Immature natural killer cell (primary cell): ENCODE measurements at regions not wholly inside any gene's neighbourhood (a gene's known extent, or its start where the extent isn't known, plus 50 kb on each side); places are given as distances from the start of the nearest gene placed in this dataset.
"Not testable (repeated sequence)": the region's sequence is repeated elsewhere in the genome, so short reads cannot be mapped to it uniquely, and the experiment has no call there.

Source experiments
- DNase-seq, 3 donors: peaks; one replicate each; pipeline ENCODE4 v3.0.0; 2022; ENCODE audit warnings: mixed read lengths in 1 of 3
- H3K27ac Mint-ChIP-seq, 6 donors: one replicate each; pipeline ENCODE4 v1.8.0; 2020; ENCODE audit warnings: mixed read lengths in 6 of 6, mild to moderate bottlenecking in 5 of 6, inconsistent platforms in 4 of 6, moderate library complexity in 3 of 6
- H3K27me3 Mint-ChIP-seq, 3 donors: one replicate each; pipeline ENCODE4 v1.8.0; 2020 to 2021; ENCODE audit warnings: low read depth in 3 of 3, mild to moderate bottlenecking in 3 of 3, mixed read lengths in 3 of 3, moderate library complexity in 3 of 3, inconsistent platforms in 1 of 3
- H3K36me3 Mint-ChIP-seq, 3 donors: one replicate each; pipeline ENCODE4 v1.8.0; 2020; ENCODE audit warnings: mixed read lengths in 3 of 3, inconsistent platforms in 2 of 3, mild to moderate bottlenecking in 2 of 3
- H3K4me1 Mint-ChIP-seq, 2 donors: one replicate each; pipeline ENCODE4 v1.8.0; 2020; ENCODE audit warnings: inconsistent platforms in 2 of 2, mild to moderate bottlenecking in 2 of 2, mixed read lengths in 2 of 2, moderate library complexity in 1 of 2
- H3K4me3 Mint-ChIP-seq, 5 donors: one replicate each; pipeline ENCODE4 v1.8.0; 2020; ENCODE audit warnings: mild to moderate bottlenecking in 5 of 5, mixed read lengths in 5 of 5, inconsistent platforms in 3 of 5, moderate library complexity in 3 of 5
- H3K9me3 Mint-ChIP-seq, 6 donors: one replicate each; pipeline ENCODE4 v1.8.0; 2020; ENCODE audit warnings: mild to moderate bottlenecking in 6 of 6, mixed read lengths in 6 of 6, inconsistent platforms in 4 of 6, moderate library complexity in 3 of 6

DNA sequence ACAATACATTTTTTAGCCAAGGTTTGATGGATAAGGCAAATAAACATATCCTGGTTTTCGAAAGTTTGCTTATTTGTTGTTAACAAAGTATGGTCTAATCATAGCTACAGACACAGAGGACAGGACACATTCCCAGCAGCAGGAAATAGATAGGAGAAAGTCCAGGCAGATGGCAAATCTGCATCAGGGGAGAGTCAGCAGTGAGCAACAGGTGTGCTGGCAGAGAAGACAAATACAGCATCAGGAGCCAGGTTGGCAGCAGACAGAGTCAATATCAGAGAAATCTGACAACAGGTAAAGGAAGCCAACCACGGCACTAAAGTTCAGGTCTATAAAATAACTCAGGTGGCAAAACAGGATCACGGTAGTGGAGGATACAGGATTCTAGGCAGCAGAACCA, 210.7 kb upstream of the PTBP2 start:
- Mint-ChIP-seq H3K4me3 (no peak overlapping the region), H3K36me3 (no peaks in the 10 kb centered on the region), H3K9me3 (peaks cover 0 to 9% (median 5%) of the 10 kb centered on the region in 6 donors), H3K27me3 (peaks cover 0 to 2% (median 0%) of the 10 kb centered on the region in 3 donors), H3K4me1 (no peaks in the 10 kb centered on the region), H3K27ac (no peak overlapping the region)
- DNase-seq: no peak

DNA sequence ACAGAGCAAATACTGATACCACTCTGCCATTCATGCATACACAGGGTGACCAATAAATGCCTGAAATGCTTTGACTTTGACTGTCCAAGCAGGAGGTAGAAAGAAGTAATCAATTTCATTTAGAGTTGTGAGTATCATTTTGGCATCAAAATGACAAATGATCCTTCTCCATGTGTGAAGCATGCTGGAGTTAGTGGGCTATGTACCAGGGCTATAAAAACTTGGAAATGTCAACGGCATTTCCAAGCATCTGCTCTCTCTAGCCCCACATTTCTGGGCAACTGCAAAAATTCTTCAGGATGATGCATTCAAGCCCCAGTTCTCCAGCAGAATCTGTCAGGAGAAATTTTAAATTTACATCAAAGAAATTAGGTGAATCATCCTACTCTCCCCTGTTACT, 208.4 kb upstream of the PTBP2 start:
- Mint-ChIP-seq H3K4me3 (no peak overlapping the region), H3K9me3 (peaks cover 0 to 9% (median 3%) of the 10 kb centered on the region in 6 donors), H3K36me3 (no peaks in the 10 kb centered on the region), H3K27me3 (no peaks in the 10 kb centered on the region), H3K4me1 (no peaks in the 10 kb centered on the region), H3K27ac (no peak overlapping the region)
- DNase-seq: no peak

DNA sequence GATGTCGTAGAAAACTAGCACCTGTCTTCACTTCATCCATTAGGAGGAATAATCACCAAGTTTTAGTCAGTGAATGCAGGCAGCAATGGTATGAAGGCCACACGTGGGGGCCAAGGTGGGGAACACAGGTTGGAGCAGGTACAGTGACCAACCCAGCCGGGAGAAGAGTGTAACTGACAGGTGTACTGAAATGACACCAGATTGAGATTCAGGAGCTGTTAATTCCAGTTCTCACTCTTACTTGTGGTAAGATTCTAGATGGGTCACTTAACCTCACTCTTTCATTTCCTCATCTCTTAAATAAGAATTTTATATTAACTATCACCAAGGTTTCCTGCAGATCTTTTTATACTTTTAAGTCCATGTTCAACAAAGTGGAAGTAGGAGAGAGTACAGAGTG, 206.2 kb upstream of the PTBP2 start:
- peaks cover under 1 to 8% (median 5%) of the 10 kb centered on the region in 6 donors for H3K9me3 Mint-ChIP-seq
- no peaks in the 10 kb centered on the region for H3K4me1 Mint-ChIP-seq
- no peaks in the 10 kb centered on the region for H3K27me3 Mint-ChIP-seq
- DNase-seq: no peak
- no peak overlapping the region for H3K27ac Mint-ChIP-seq
- H3K4me3 Mint-ChIP-seq: no peak overlapping the region
- H3K36me3 Mint-ChIP-seq: no peaks in the 10 kb centered on the region

DNA sequence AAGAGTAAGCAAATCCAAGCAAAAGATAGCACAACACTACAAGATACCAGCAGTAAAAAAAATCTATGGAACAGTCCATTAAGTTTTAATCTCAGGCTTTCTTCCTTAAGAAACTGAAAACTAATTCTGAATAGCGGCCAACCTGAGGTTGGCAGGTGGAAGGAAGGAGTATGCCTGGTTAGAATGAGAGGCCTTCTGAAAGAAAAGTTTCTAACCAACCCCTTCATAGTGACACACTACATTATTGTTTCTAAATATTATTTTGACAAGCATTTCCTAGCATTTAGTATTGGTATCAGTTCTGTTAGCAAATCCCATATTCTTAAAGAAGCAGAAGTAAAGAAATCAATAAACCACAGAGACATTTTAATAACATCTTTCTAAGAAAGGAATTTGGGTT, 205.7 kb upstream of the PTBP2 start:
- peaks cover 0 to 3% (median 0%) of the 10 kb centered on the region in 3 donors for H3K27me3 Mint-ChIP-seq
- no peaks in the 10 kb centered on the region for H3K4me1 Mint-ChIP-seq
- peaks cover 2 to 6% (median 4%) of the 10 kb centered on the region in 6 donors for H3K9me3 Mint-ChIP-seq
- no peak overlapping the region for H3K27ac Mint-ChIP-seq
- H3K4me3 Mint-ChIP-seq: no peak overlapping the region
- DNase-seq: no peak
- H3K36me3 Mint-ChIP-seq: no peaks in the 10 kb centered on the region

DNA sequence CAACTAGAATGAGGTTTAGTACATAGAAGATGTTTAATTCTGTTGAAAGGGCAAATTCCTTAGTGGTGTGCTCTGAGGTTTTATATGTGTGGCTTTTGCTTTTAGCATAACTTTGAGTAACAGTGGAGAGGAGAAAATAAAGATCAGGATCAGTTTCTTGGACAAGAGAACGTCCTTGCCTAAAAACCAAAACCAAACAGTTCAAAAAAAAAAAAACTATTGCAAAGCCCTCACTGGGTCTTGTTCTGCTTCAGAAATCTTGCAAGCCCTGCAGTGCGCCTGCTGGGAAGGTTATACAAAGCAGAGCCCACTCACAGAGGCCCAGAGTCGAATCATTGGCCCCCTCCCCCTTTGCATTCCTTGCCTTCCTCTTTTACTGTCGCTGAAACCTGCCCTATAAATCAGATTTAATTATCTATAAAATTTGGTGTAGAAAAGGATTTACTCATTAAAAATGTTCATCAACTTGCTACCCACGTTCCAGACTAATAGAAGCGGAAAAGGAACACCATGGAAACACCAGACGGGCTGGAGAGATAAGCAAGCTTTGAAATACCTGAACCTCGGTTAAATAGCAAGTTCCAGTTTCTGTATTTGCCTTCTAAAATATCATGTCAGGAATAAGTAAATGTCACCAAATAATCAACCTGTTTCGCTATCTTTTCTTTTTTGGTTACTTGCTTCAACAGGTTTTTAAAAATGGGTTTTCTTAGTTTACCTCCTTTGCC, 201.6 kb upstream of the PTBP2 start:
- Mint-ChIP-seq H3K36me3 (no peaks in the 10 kb centered on the region), H3K4me1 (no peaks in the 10 kb centered on the region), H3K27ac (no peak overlapping the region), H3K9me3 (peaks cover 0 to 14% (median 6%) of the 10 kb centered on the region in 6 donors), H3K27me3 (peaks cover 0 to 3% (median 0%) of the 10 kb centered on the region in 3 donors), H3K4me3 (no peak overlapping the region)
- no peak for DNase-seq

DNA sequence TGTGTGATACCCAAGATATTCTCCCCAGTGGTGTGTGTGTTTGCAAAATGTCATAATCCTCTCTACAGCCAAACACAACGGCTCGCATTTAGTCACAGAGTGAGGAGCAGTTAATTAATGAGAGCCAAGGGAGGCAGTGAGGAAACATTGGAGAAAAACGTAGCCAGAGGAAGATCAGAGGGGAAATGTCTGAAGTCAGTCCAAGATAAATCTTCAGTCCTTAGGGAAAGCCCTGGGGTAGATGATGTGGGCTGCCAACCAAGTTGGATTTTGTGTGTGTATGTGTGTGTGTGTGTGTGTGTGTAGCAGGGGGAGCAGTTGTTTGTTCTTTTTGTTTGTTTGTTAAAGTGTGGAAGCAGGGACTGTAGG, 201.0 kb upstream of the PTBP2 start:
- H3K27me3 Mint-ChIP-seq: peaks cover 0 to 3% (median 0%) of the 10 kb centered on the region in 3 donors
- H3K36me3 Mint-ChIP-seq: no peaks in the 10 kb centered on the region
- peaks cover 1 to 14% (median 7%) of the 10 kb centered on the region in 6 donors for H3K9me3 Mint-ChIP-seq
- no peak overlapping the region for H3K4me3 Mint-ChIP-seq
- H3K27ac Mint-ChIP-seq: no peak overlapping the region
- H3K4me1 Mint-ChIP-seq: no peaks in the 10 kb centered on the region
- DNase-seq: no peak

DNA sequence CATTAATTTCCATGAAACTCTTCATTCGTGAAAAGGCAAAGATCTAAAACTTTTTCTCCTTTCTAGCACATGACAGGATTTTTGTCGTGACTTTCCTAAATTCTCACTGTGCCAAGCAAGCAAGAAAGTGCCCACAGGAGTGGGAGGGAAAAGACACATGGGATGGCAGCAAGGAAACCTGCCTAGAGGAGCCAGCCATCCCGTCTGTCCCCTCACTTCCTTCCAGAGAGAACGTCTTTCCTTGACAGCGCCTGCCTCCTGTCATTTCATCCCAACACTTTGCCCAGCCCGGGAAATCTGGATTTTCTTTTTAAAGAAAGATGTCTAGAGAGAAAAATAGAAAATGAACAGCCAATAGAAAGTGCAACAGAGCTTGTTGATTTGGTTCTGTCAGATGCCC, 200.6 kb upstream of the PTBP2 start:
- H3K4me3 Mint-ChIP-seq: no peak overlapping the region
- H3K27ac Mint-ChIP-seq: no peak overlapping the region
- H3K27me3 Mint-ChIP-seq: peaks cover 0 to 3% (median 0%) of the 10 kb centered on the region in 3 donors
- H3K36me3 Mint-ChIP-seq: no peaks in the 10 kb centered on the region
- DNase-seq: no peak
- H3K9me3 Mint-ChIP-seq: peaks cover 3 to 16% (median 7%) of the 10 kb centered on the region in 6 donors
- H3K4me1 Mint-ChIP-seq: no peaks in the 10 kb centered on the region

DNA sequence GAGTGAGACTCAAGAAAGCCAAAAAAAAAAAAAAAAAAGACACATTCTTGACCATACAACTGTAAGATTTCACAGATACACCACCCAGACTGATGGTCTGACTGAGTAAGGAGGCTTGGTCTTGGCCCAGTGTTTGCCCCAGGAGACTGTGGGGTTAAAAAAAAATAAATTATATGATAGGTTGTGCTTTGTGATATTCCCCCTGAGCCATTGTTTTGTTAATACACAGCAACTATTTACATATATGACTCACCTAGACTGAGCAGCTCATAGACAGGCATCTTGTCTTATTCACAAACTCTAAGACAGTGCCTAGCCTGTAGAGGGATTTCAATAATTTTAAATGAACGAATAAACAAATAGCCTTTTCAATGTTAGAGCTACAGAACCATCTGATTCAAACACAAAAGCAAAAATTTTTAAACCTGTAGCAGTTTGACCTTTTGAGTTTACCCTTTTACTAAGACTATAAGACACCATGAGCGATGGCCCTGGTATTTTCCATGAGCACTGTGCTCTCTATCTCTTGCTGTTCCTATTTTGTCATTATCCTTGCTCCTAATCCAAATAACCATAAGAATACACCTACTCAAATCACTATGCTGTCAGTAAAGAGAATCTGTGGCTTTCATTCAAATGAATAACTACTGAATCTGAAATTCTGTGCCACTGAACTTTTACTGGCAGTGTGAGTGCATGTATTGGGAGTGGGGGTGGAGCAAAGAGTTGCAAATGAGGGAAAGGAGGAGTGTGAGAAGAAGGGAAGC, 199.4 kb upstream of the PTBP2 start:
- no peaks in the 10 kb centered on the region for H3K36me3 Mint-ChIP-seq
- no peak for DNase-seq
- peaks cover 3 to 18% (median 9%) of the 10 kb centered on the region in 6 donors for H3K9me3 Mint-ChIP-seq
- H3K4me1 Mint-ChIP-seq: no peaks in the 10 kb centered on the region
- H3K27me3 Mint-ChIP-seq: peaks cover 0 to 5% (median 0%) of the 10 kb centered on the region in 3 donors
- no peak overlapping the region for H3K4me3 Mint-ChIP-seq
- no peak overlapping the region for H3K27ac Mint-ChIP-seq

DNA sequence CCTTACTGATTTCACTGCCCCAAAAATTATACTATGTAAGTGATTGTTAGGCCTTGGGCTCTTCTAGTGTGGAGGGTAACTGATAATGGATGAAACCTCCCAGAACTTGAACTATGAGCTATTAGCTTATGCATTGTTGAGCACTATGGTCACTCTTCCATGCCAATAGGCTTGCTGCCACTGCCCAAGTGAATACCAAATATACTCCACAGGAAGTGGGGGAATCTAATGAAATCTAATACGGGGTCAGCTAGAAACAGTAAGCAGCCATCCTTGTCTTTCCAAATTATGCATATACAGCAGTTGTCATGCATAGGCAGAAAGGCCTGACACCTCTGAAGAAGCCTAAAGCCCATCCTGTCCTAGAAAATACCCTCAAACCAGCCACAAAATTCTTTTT, 198.7 kb upstream of the PTBP2 start:
- no peak overlapping the region for H3K4me3 Mint-ChIP-seq
- H3K9me3 Mint-ChIP-seq: peaks cover 3 to 22% (median 10%) of the 10 kb centered on the region in 6 donors
- DNase-seq: no peak
- H3K4me1 Mint-ChIP-seq: no peaks in the 10 kb centered on the region
- no peaks in the 10 kb centered on the region for H3K36me3 Mint-ChIP-seq
- H3K27me3 Mint-ChIP-seq: peaks cover 0 to 5% (median 0%) of the 10 kb centered on the region in 3 donors
- no peak overlapping the region for H3K27ac Mint-ChIP-seq

DNA sequence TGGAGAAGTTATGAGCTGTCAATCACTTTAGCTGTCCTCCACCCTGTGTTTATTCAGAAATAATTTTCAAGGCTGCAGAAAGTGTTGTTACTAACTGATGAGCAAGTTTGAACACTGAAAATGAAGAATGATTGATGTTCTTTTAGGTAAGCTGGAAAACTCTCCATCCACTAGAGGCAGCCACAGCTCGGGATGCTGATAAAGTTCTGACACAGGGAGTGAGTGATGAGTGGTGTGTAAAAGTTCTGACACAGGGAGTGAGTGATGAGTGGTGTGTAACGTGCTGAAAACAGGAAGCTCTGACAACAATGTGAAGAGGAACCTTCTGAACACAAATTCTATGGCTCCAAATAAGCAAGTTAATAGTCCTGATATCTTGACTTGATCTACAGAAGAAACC, 197.5 kb upstream of the PTBP2 start:
- Mint-ChIP-seq H3K4me1 (no peaks in the 10 kb centered on the region), H3K27me3 (peaks cover 0 to 5% (median 0%) of the 10 kb centered on the region in 3 donors), H3K4me3 (no peak overlapping the region), H3K36me3 (peaks cover 0 to 3% (median 0%) of the 10 kb centered on the region in 3 donors), H3K27ac (no peak overlapping the region), H3K9me3 (peaks cover 8 to 31% (median 21%) of the 10 kb centered on the region in 6 donors)
- DNase-seq: no peak

DNA sequence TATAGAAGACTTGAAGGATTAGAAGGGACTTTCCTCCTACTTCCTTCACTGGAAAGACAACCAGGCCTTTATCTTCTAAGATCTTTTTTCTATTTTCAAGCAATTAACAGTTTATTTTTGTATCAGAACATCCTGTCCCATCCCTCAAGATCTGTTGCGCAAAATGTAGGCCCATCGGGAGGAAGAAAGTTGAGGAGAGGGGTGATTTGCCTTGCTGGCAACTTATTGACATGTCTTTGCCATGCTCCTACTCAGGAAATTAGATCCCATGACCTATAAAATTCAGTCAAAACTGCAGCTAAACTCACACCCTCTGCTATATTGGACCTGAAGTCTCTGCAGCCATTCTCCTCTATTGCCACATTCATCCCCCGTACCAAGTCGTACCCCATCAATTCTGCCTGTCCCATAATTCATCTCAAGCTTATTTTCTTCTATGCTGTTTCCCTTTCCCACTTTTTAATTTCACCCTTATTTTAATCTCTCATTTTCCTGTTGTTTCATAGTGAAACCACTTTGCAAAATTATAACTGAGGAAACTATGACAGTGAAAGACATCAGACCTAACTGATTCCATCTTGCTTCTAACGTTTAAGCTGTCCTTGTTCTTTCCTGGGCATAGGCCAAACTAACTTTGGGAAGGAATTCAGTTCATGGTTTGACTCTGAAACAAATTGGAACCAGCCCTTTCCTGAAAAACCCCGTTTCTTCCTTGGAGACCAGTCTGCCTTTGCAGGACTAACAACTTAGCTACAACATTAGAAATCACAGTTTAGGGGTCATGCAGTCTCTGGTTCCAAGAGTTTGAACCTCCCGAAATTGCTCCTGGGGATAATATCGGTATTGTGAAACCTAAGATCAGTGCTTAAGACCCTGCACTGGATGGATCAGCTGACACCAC, 195.7 kb upstream of the PTBP2 start:
- DNase-seq: no peak
- Mint-ChIP-seq H3K9me3 (peaks cover 5 to 33% (median 22%) of the 10 kb centered on the region in 6 donors), H3K4me3 (no peak overlapping the region), H3K36me3 (peaks cover 0 to 3% (median 0%) of the 10 kb centered on the region in 3 donors), H3K27me3 (peaks cover 0 to 2% (median 0%) of the 10 kb centered on the region in 3 donors), H3K4me1 (no peaks in the 10 kb centered on the region), H3K27ac (no peak overlapping the region)

DNA sequence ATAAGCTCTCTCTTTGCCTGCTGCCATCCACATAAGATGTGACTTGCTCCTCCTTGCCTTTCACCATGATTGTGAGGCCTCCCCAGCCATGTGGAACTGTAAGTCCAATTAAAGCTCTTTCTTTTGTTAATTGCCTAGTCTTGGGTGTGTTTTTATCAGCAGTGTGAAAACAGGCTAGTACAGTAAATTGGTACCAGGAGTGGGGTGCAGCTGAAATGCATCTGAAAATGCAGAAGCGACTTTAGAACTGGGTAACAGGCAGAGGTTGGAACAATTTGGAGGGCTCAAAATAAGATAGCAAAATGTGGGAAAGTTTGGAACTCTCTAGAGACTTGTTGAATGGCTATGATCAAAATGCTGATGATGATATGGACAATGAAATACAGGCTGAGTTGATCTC, 192.9 kb upstream of the PTBP2 start:
- H3K27ac Mint-ChIP-seq, H3K27me3 Mint-ChIP-seq: not testable (repeated sequence)

DNA sequence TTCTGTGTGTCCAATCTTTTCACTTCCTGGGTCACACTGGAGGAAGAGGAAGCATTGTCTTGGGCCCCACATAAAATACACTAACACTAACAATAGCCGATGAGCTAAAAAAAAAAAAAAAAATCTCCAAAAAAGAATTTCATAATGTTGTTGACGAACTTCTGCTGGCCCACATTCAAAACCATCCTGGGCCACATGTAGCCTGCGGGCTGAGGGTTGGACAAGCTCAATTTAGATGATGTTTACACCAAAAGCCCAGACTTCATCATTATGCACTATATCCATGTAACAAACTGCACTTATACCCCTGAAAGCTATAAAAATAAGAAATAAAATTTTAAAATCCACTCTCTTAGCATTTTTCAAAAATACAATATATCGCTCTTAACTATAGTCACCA, 187.8 kb upstream of the PTBP2 start:
- H3K9me3 Mint-ChIP-seq: peaks cover 4 to 28% (median 11%) of the 10 kb centered on the region in 6 donors
- no peaks in the 10 kb centered on the region for H3K4me1 Mint-ChIP-seq
- H3K27ac Mint-ChIP-seq: no peak overlapping the region
- no peak overlapping the region for H3K4me3 Mint-ChIP-seq
- no peaks in the 10 kb centered on the region for H3K36me3 Mint-ChIP-seq
- peaks cover 0 to 4% (median 0%) of the 10 kb centered on the region in 3 donors for H3K27me3 Mint-ChIP-seq
- DNase-seq: no peak

More for the DNA sequence above, 192.9 kb upstream of the PTBP2 start:
- not testable (repeated sequence) for H3K4me3 Mint-ChIP-seq, H3K4me1 Mint-ChIP-seq, H3K36me3 Mint-ChIP-seq, DNase-seq
- H3K9me3 Mint-ChIP-seq: peaks cover 9 to 41% (median 24%) of the 10 kb centered on the region in 6 donors
